HG03457 (cell line): ENCODE measurements at regions not wholly inside any gene's neighbourhood (a gene's known extent, or its start where the extent isn't known, plus 50 kb on each side); places are given as distances from the start of the nearest gene placed in this dataset.

Experiments
- ATAC-seq: cut with Tn5 transposase; IDR thresholded peaks from one replicate; pipeline ENCODE4 v1.9.1; 2021; ENCODE audit warnings: moderate number of reproducible peaks; ENCODE audit not compliant: unreplicated experiment

GRCh38 chr6:126419901-126420300, 80.0 kb downstream of the CENPW start:
- ATAC-seq = no peak

DNA sequence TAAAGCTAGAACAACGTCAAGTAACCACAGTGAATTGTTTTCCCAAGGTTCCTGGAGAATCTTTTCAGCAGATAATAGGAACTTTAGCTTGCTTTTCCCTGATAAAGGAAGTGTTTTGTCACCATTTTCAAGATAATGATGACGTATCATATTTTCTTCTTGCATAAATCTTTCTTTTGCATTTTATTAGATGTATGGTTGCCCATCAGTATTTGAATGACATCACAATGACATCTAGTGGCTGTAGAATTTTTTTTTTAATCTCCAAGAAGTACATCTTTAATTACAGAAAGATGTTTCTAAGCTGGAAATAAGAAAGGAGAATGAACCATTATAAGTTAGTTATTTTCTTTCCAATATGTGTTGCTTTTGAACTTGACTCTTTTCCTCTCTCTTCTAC, 83.0 kb downstream of the CENPW start:
- ATAC-seq = no peak

- no peak for ATAC-seq
Measured at GRCh38 chr6:126427713-126428112, 87.8 kb downstream of the CENPW start.

GRCh38 chr6:126429866-126430265, 90.0 kb downstream of the CENPW start:
- no peak for ATAC-seq

DNA sequence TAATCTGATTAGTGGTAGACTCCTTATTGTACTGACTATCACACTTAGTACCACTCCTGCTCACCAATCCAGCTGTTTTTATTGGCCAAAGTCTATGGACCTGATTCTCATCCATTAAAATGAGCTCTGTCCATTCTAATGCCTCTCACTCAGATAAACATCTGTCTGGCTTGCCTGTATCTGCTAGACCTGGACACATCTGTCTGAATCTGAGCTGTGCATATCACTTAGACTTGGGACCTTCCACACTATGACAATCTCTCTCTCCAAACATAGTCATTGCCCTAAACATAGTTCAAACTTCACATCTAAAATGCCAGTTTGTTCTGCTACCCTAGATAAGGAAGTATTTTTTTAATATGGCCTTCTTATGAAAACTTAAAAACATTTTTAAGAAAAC, 92.6 kb downstream of the CENPW start:
- ATAC-seq = no peak

- no peak for ATAC-seq
Measured at GRCh38 chr6:126433927-126434326, 94.0 kb downstream of the CENPW start.

GRCh38 chr6:126437205-126437604, 97.3 kb downstream of the CENPW start:
- no peak for ATAC-seq

DNA sequence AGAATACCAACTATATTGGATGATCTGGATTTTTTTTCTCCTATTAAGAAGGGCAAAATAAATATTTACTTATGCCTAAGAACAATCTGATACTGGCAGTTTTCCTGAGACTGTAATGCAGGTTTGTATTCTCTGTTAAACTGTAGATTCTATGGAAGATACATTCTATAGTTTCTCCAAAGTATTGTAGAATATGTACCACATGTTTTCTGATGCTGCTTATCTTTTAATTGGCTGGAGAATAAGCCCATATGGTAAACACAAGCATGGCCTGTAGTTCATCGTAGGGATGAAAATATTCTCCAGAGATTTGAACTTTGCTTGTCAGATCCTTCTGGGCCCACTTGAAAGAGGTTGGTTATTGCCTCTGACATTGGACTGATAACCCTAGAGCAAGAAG, 99.1 kb downstream of the CENPW start:
- no peak for ATAC-seq

GRCh38 chr6:126440923-126441322, 101.0 kb downstream of the CENPW start:
- peak; percentile 52 for ATAC-seq

GRCh38 chr6:126444659-126445273, 104.9 kb downstream of the CENPW start:
- ATAC-seq = no peak

GRCh38 chr6:126446248-126446647, 106.3 kb downstream of the CENPW start:
- no peak for ATAC-seq

- no peak for ATAC-seq
Measured at GRCh38 chr6:126447367-126447766, 107.5 kb downstream of the CENPW start.

DNA sequence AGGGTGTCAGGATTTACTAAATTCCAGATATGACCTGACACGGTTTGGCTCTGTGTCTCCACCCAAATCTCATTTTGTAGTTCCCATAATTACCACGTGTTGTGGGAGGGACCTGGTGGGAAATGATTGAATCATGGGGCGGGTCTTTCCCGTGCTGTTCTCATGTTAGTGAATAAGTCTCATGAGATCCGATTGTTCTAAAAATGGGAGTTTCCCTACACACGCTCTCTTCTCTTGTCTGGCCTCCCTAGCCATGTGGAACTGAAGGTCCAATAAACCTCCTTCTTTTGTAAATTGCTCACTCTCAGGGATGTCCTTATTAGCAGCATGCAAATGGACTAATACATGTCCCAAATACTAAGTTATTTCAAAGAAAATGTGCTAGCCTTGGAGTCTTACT, 121.1 kb downstream of the CENPW start:
- no peak for ATAC-seq

- ATAC-seq = no peak
Measured at GRCh38 chr6:126464245-126464644, 124.3 kb downstream of the CENPW start.

GRCh38 chr6:126475449-126475848, 135.5 kb downstream of the CENPW start:
- no peak for ATAC-seq

DNA sequence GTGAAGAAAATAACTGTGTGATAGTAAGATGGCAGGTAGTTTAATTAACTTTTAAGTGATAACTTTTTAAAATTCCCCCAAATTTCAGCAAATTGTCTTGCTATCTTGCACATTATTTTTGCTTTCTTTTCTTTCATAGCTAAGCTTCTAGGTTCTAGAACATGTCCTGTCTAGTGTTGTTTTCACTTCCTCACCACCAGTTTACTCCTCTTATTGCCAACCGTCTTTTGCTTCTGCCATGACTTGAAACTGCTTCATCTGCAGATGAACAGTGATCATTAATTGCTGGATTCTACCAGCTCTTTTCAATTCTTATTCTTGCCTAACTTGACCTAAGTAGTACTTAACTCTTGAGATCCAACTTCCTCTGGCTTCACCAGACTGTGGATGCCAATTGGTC, 137.8 kb downstream of the CENPW start:
- no peak for ATAC-seq

- ATAC-seq = no peak
Measured at GRCh38 chr6:126480268-126480667, 140.4 kb downstream of the CENPW start.

- ATAC-seq = no peak
Measured at GRCh38 chr6:126481319-126481718, 141.4 kb downstream of the CENPW start.

GRCh38 chr6:126504792-126505191, 164.9 kb downstream of the CENPW start:
- no peak for ATAC-seq

DNA sequence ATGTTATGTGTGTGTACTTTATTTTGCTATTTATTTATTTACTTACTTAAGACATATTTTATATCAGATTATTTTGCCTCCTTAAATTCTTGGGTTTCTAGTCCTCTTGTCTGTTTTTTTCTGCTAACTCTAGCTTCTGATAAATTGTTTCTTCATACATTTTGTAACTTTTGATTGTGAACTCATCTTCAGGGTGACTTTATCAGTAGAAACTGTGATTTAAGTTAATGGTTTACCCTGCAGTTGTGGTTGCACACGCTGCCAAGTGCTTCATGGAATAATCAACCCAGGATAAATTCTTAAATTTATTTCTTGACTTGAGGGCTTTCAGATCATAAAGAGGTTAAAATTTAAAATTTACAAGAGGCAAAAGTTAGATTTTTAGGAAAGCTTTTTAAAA, 173.3 kb downstream of the CENPW start:
- no peak for ATAC-seq

GRCh38 chr6:126516411-126516810, 176.5 kb downstream of the CENPW start:
- ATAC-seq = no peak

DNA sequence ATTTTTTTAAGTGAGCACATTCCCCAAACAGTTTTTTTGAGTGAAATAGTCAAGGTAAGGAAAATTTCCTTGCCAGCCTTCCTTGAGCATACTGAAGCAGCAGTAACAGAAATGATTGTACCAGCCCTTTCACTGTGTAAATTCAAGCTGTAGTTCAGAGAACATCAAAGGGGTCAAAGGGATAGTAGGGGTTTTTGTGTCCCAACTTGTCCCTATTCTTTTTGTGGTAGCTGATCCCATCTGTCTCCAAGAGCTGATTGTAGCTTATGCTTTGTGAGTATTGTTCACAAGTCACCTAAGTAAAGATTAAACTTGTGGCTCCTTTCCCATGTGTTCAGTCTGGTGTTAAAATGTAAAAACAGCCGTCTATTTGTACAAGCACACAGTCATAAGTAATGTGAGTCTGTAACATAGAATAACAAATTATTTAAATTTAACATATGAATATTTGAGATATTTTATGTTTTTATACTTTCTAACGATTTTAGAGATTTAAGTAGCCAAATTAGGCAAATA, 185.0 kb downstream of the CENPW start:
- no peak for ATAC-seq

- ATAC-seq = no peak
Measured at GRCh38 chr6:126526547-126526946, 186.6 kb downstream of the CENPW start.
